ENCODE measurements at regions not wholly inside any gene's neighbourhood (a gene's known extent, or its start where the extent isn't known, plus 50 kb on each side); places are given as distances from the start of the nearest gene placed in this dataset.
A peak's percentile ranks its signal among the peaks of the same experiment; 100 is the strongest.
"Not testable (repeated sequence)": the region's sequence is repeated elsewhere in the genome, so short reads cannot be mapped to it uniquely, and the experiment has no call there.

GRCh38 chr12:93980711-93981110 is 167.7 kb upstream of the PLXNC1 start:
- DNase-seq = no peak

- DNase-seq = no peak
These were observed 167.0 kb upstream of the PLXNC1 start for GRCh38 chr12:93981411-93981810.

- no peak for DNase-seq
These were observed 165.5 kb upstream of the PLXNC1 start for GRCh38 chr12:93982771-93983315.

GRCh38 chr12:93984005-93984404 is 164.4 kb upstream of the PLXNC1 start:
- no peak for DNase-seq

- DNase-seq = no peak
These were observed 158.4 kb upstream of the PLXNC1 start for GRCh38 chr12:93989949-93990348.

GRCh38 chr12:93990832-93991803 is 157.3 kb upstream of the PLXNC1 start:
- no peak for DNase-seq

GRCh38 chr12:93991829-93992461 is 156.4 kb upstream of the PLXNC1 start:
- DNase-seq = no peak

GRCh38 chr12:93994721-93995120 is 153.7 kb upstream of the PLXNC1 start:
- DNase-seq = no peak

- no peak for DNase-seq
These were observed 152.1 kb upstream of the PLXNC1 start for GRCh38 chr12:93996321-93996720.

GRCh38 chr12:94001691-94002090 is 146.7 kb upstream of the PLXNC1 start:
- no peak for DNase-seq

GRCh38 chr12:94002925-94003324 is 145.5 kb upstream of the PLXNC1 start:
- DNase-seq = not testable (repeated sequence)

- DNase-seq = peak; percentile 57
These were observed 140.5 kb upstream of the PLXNC1 start for GRCh38 chr12:94007833-94008232.

- DNase-seq = no peak
These were observed 138.1 kb upstream of the PLXNC1 start for GRCh38 chr12:94010307-94010706.

GRCh38 chr12:94012071-94012470 is 136.3 kb upstream of the PLXNC1 start:
- DNase-seq = no peak

GRCh38 chr12:94012590-94012989 is 135.8 kb upstream of the PLXNC1 start:
- DNase-seq = no peak

- DNase-seq = not testable (repeated sequence)
These were observed 131.1 kb upstream of the PLXNC1 start for GRCh38 chr12:94017247-94017646.

- DNase-seq = no peak
These were observed 128.0 kb upstream of the PLXNC1 start for GRCh38 chr12:94020335-94020734.

GRCh38 chr12:94023879-94024278 is 124.5 kb upstream of the PLXNC1 start:
- no peak for DNase-seq

GRCh38 chr12:94025068-94025467 is 123.3 kb upstream of the PLXNC1 start:
- no peak for DNase-seq

- no peak for DNase-seq
These were observed 122.6 kb upstream of the PLXNC1 start for GRCh38 chr12:94025756-94026155.

- DNase-seq = no peak
These were observed 121.8 kb upstream of the PLXNC1 start for GRCh38 chr12:94026596-94026995.

- DNase-seq = no peak
These were observed 120.8 kb upstream of the PLXNC1 start for GRCh38 chr12:94027561-94027960.

GRCh38 chr12:94031763-94032162 is 116.6 kb upstream of the PLXNC1 start:
- DNase-seq = no peak

- no peak for DNase-seq
These were observed 116.0 kb upstream of the PLXNC1 start for GRCh38 chr12:94032368-94032767.
